PC-3 (cell line): ENCODE measurements at regions not wholly inside any gene's neighbourhood (a gene's known extent, or its start where the extent isn't known, plus 50 kb on each side); places are given as distances from the start of the nearest gene placed in this dataset.

Experiments used
- ATAC-seq: fragments of 200-7000 bp; cut with Tn5 transposase; 2 replicates; pipeline ENCODE4 v1.9.1; 2020; ENCODE audit warnings: mild to moderate bottlenecking, moderate library complexity
- BruUV-seq: library from RNA; stranded (reverse); fragments of 400-500 nt; replicated peaks from 2 replicates; lab custom pipeline; 2021; lab: Mats Ljungman, UMichigan
- CTCF ChIA-PET: fragments of 300-600 bp; sonication (Branson Sonifier 250); formaldehyde crosslinking; loops from one replicate; lab custom pipeline; 2022; ENCODE audit warnings: antibody characterized with exemption; lab: Charles Lee
- POLR2A ChIA-PET: fragments of 300-600 bp; sonication (Branson Sonifier 250); formaldehyde crosslinking; loops from one replicate; lab custom pipeline; 2022; ENCODE audit warnings: antibody characterized with exemption; ENCODE audit not compliant: unreplicated experiment; lab: Charles Lee
- DNase-seq: peaks from one replicate; pipeline ENCODE4 v3.0.0-alpha.2; 2015
- H2AFZ ChIP-seq: fragments of 300-600 bp; sonication (generic); 2 replicates; pipeline ENCODE4 v1.6.0; 2016; ENCODE audit warnings: antibody characterized with exemption, low read length
- H3F3A ChIP-seq: fragments of 300-600 bp; sonication (generic); one replicate; pipeline ENCODE4 v1.6.0; 2017; ENCODE audit warnings: antibody characterized with exemption, low read length, control low read depth, mild to moderate bottlenecking; ENCODE audit not compliant: unreplicated experiment
- H3K27ac ChIP-seq: fragments of 300-600 bp; sonication (generic); 2 replicates; pipeline ENCODE4 v1.5.1; 2016; ENCODE audit warnings: mild to moderate bottlenecking, low read length
- H3K27me3 ChIP-seq: fragments of 300-600 bp; sonication (generic); 2 replicates; pipeline ENCODE4 v1.6.1; 2016; ENCODE audit warnings: low read length, mixed read lengths
- H3K36me3 ChIP-seq: fragments of 300-600 bp; sonication (generic); 2 replicates; pipeline ENCODE4 v1.6.1; 2016; ENCODE audit warnings: low read depth, mixed run types, low read length, mixed read lengths
- H3K4me1 ChIP-seq: fragments of 300-600 bp; sonication (generic); 2 replicates; pipeline ENCODE4 v1.5.1; 2016; ENCODE audit warnings: low read length; ENCODE audit not compliant: insufficient read depth
- H3K4me2 ChIP-seq: fragments of 300-600 bp; sonication (generic); 2 replicates; pipeline ENCODE4 v1.6.0; 2016; ENCODE audit warnings: low read length
- H3K4me3 ChIP-seq: fragments of 300-600 bp; sonication (generic); 2 replicates; pipeline ENCODE4 v1.5.1; 2016; ENCODE audit warnings: mild to moderate bottlenecking, low read length, mixed read lengths
- H3K79me2 ChIP-seq: fragments of 300-600 bp; sonication (generic); 2 replicates; pipeline ENCODE4 v1.6.1; 2017; ENCODE audit warnings: low read length, mixed read lengths
- H3K9ac ChIP-seq: fragments of 300-600 bp; sonication (generic); 2 replicates; pipeline ENCODE4 v1.6.0; 2016; ENCODE audit warnings: mild to moderate bottlenecking, low read length
- H3K9me2 ChIP-seq: fragments of 300-600 bp; sonication (generic); replicated peaks from 2 replicates; pipeline ENCODE4 v1.6.1; 2016; ENCODE audit warnings: mixed run types, low read length, mixed read lengths
- H3K9me3 ChIP-seq: fragments of 300-600 bp; sonication (generic); 2 replicates; pipeline ENCODE4 v1.6.1; 2016; ENCODE audit warnings: low read length, mixed read lengths
- H4K20me1 ChIP-seq: fragments of 300-600 bp; sonication (generic); 2 replicates; pipeline ENCODE4 v1.6.1; 2016; ENCODE audit warnings: low read length, mixed read lengths
- EZH2 ChIP-seq: fragments of 300-600 bp; sonication (generic); IDR thresholded peaks from one replicate; pipeline ENCODE4 v1.6.1; 2017; ENCODE audit warnings: antibody characterized with exemption, mild to moderate bottlenecking, low read length; ENCODE audit not compliant: unreplicated experiment
- EZH2phosphoT487 ChIP-seq: fragments of 300-600 bp; sonication (generic); IDR thresholded peaks from 2 replicates; pipeline ENCODE4 v1.6.1; 2018; ENCODE audit warnings: mild to moderate bottlenecking, antibody characterized with exemption, low read length, borderline replicate concordance
- intact Hi-C: fragments of 100-400 bp; cut with micrococcal nuclease; formaldehyde crosslinking; loops from 2 replicates; pipeline ENCODE4 v1.9.0; 2023
- TF ChIP-seq, protein P1 (sequence below): fragments of 300-600 bp; sonication (generic); conservative IDR thresholded peaks from 2 replicates; pipeline ENCODE4 v1.5.1; 2017; ENCODE audit warnings: antibody characterized with exemption, low read depth, mild to moderate bottlenecking, low read length

DNA sequence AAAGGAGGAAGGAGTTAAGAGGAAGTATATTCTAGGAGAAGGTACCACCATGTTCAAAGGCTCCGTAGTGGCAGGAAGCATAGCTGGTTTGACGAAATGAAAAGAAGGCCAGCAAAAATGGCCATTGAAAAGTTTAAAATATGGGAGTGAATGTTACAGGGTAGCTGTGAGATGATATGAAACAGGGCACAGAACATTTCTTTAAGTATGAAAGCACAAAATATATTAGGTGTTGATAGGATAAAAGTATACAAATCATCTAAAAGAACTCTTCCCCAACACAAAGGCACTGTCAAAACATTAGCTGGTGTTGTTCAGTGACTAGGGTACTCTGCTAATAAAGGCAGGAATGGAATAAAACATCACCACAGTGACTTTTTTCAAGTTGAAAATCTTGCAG is 216.2 kb downstream of the LRRN1 start:
- intact Hi-C loops = no loop called here
- Histone ChIP-seq H4K20me1 (no peaks in the 10 kb centered on the region), H3K9ac (no peak overlapping the region), H2AFZ (no peak overlapping the region), H3K4me1 (no peaks in the 10 kb centered on the region), H3F3A (no peaks in the 10 kb centered on the region), H3K4me2 (no peak overlapping the region), H3K4me3 (no peak overlapping the region), H3K27ac (no peak overlapping the region), H3K9me3 (0 out of 2 replicates have a peak, but pooled peaks cover 7% of the 10 kb centered on the region), H3K27me3 (no peaks in the 10 kb centered on the region), H3K9me2 (no peaks in the 10 kb centered on the region), H3K36me3 (no peaks in the 10 kb centered on the region), H3K79me2 (no peaks in the 10 kb centered on the region)
- TF ChIP-seq EZH2phosphoT487 (no peak), EZH2 (no peak)
- TF ChIP-seq, protein P1, sequence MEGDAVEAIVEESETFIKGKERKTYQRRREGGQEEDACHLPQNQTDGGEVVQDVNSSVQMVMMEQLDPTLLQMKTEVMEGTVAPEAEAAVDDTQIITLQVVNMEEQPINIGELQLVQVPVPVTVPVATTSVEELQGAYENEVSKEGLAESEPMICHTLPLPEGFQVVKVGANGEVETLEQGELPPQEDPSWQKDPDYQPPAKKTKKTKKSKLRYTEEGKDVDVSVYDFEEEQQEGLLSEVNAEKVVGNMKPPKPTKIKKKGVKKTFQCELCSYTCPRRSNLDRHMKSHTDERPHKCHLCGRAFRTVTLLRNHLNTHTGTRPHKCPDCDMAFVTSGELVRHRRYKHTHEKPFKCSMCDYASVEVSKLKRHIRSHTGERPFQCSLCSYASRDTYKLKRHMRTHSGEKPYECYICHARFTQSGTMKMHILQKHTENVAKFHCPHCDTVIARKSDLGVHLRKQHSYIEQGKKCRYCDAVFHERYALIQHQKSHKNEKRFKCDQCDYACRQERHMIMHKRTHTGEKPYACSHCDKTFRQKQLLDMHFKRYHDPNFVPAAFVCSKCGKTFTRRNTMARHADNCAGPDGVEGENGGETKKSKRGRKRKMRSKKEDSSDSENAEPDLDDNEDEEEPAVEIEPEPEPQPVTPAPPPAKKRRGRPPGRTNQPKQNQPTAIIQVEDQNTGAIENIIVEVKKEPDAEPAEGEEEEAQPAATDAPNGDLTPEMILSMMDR = no peak
- ChIA-PET CTCF (no interaction called here), POLR2A (no interaction called here)
- no TSS peak for BruUV-seq
- ATAC-seq (no peak), DNase-seq (no peak)

GRCh38 chr3:4019501-4019900 is 220.3 kb downstream of the LRRN1 start:
- Histone ChIP-seq H4K20me1 (no peaks in the 10 kb centered on the region), H3F3A (no peaks in the 10 kb centered on the region), H3K9me2 (no peaks in the 10 kb centered on the region), H3K36me3 (no peaks in the 10 kb centered on the region), H3K4me1 (no peaks in the 10 kb centered on the region), H3K79me2 (no peaks in the 10 kb centered on the region), H3K27ac (no peak overlapping the region), H3K9ac (no peak overlapping the region), H3K27me3 (no peaks in the 10 kb centered on the region), H2AFZ (no peak overlapping the region), H3K4me3 (no peak overlapping the region), H3K4me2 (no peak overlapping the region), H3K9me3 (0 out of 2 replicates have a peak, but pooled peaks cover 15% of the 10 kb centered on the region)
- DNase-seq = no peak
- ATAC-seq = no peak
- ChIA-PET POLR2A (no interaction called here), CTCF (no interaction called here)
- TF ChIP-seq, protein P1 = no peak
- TF ChIP-seq EZH2phosphoT487 (no peak), EZH2 (no peak)
- BruUV-seq = no TSS peak
- intact Hi-C loops = no loop called here

GRCh38 chr3:4021162-4021561 is 221.9 kb downstream of the LRRN1 start:
- Histone ChIP-seq H3K9me3 (0 out of 2 replicates have a peak, but pooled peaks cover 14% of the 10 kb centered on the region), H2AFZ (no peak overlapping the region), H3K9me2 (no peaks in the 10 kb centered on the region), H3K4me3 (no peak overlapping the region), H3K4me2 (no peak overlapping the region), H3K79me2 (no peaks in the 10 kb centered on the region), H3K27me3 (no peaks in the 10 kb centered on the region), H4K20me1 (no peaks in the 10 kb centered on the region), H3K9ac (no peak overlapping the region), H3K4me1 (no peaks in the 10 kb centered on the region), H3F3A (no peaks in the 10 kb centered on the region), H3K27ac (no peak overlapping the region), H3K36me3 (no peaks in the 10 kb centered on the region)
- BruUV-seq = no TSS peak
- DNase-seq = no peak
- intact Hi-C loops = no loop called here
- ChIA-PET POLR2A (no interaction called here), CTCF (no interaction called here)
- TF ChIP-seq, protein P1 = no peak
- no peak for TF ChIP-seq EZH2
- ATAC-seq = no peak
